ENCODE measurements at regions not wholly inside any gene's neighbourhood (a gene's known extent, or its start where the extent isn't known, plus 50 kb on each side); places are given as distances from the start of the nearest gene placed in this dataset.

GRCh38 chr13:58397596-58398387, 766.2 kb downstream of the PCDH17 start:
- H2AFZ ChIP-seq: no peak overlapping the region
- H3K36me3 ChIP-seq (ENCODE audit: low read depth): no peaks in the 10 kb centered on the region
- H3K27me3 ChIP-seq (ENCODE audit: insufficient read depth, low read depth): no peaks in the 10 kb centered on the region
- no peak for TF ChIP-seq EZH2 (IDR thresholded peaks at IDR 0.05; ENCODE audit: low read depth)
- TF ChIP-seq, protein P1, sequence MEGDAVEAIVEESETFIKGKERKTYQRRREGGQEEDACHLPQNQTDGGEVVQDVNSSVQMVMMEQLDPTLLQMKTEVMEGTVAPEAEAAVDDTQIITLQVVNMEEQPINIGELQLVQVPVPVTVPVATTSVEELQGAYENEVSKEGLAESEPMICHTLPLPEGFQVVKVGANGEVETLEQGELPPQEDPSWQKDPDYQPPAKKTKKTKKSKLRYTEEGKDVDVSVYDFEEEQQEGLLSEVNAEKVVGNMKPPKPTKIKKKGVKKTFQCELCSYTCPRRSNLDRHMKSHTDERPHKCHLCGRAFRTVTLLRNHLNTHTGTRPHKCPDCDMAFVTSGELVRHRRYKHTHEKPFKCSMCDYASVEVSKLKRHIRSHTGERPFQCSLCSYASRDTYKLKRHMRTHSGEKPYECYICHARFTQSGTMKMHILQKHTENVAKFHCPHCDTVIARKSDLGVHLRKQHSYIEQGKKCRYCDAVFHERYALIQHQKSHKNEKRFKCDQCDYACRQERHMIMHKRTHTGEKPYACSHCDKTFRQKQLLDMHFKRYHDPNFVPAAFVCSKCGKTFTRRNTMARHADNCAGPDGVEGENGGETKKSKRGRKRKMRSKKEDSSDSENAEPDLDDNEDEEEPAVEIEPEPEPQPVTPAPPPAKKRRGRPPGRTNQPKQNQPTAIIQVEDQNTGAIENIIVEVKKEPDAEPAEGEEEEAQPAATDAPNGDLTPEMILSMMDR (conservative IDR thresholded peaks at IDR 0.05): no peak
- no peaks in the 10 kb centered on the region for H3K4me1 ChIP-seq (replicated peaks; ENCODE audit: insufficient read depth)
- H3K4me3 ChIP-seq: no peak overlapping the region
- intact Hi-C loops (cut with micrococcal nuclease; ENCODE audit: unreplicated experiment): no loop called here
- H3K4me2 ChIP-seq: no peak overlapping the region
- no peak for DNase-seq
- ChIA-PET POLR2A (ENCODE audit: unreplicated experiment) (no interaction called here), CTCF (no interaction called here)
- no peaks in the 10 kb centered on the region for H4K20me1 ChIP-seq (ENCODE audit: insufficient read depth)
- no peaks in the 10 kb centered on the region for H3K9me3 ChIP-seq (ENCODE audit: insufficient read depth, low read depth)
- no peaks in the 10 kb centered on the region for H3K79me2 ChIP-seq (ENCODE audit: low read depth)
- H3F3A ChIP-seq (ENCODE audit: insufficient read depth, low read depth): no peaks in the 10 kb centered on the region
- no peaks in the 10 kb centered on the region; the same call in 1 of the 2 replicates for H3K9me2 ChIP-seq (ENCODE audit: insufficient read depth)
- no TSS peak for BruUV-seq (replicated peaks)
- no peak overlapping the region for H3K27ac ChIP-seq

GRCh38 chr13:58399263-58399662, 767.7 kb downstream of the PCDH17 start:
- ChIA-PET CTCF (no interaction called here), POLR2A (ENCODE audit: unreplicated experiment) (no interaction called here)
- H2AFZ ChIP-seq: no peak overlapping the region
- no peaks in the 10 kb centered on the region; the same call in 1 of the 2 replicates for H3K9me2 ChIP-seq (ENCODE audit: insufficient read depth)
- H3F3A ChIP-seq (ENCODE audit: insufficient read depth, low read depth): no peaks in the 10 kb centered on the region
- no peaks in the 10 kb centered on the region for H3K27me3 ChIP-seq (ENCODE audit: insufficient read depth, low read depth)
- H3K9me3 ChIP-seq (ENCODE audit: insufficient read depth, low read depth): no peaks in the 10 kb centered on the region
- no TSS peak for BruUV-seq (replicated peaks)
- no peaks in the 10 kb centered on the region for H4K20me1 ChIP-seq (ENCODE audit: insufficient read depth)
- H3K4me2 ChIP-seq: no peak overlapping the region
- H3K79me2 ChIP-seq (ENCODE audit: low read depth): no peaks in the 10 kb centered on the region
- H3K4me1 ChIP-seq (replicated peaks; ENCODE audit: insufficient read depth): no peaks in the 10 kb centered on the region
- intact Hi-C loops (cut with micrococcal nuclease; ENCODE audit: unreplicated experiment): no loop called here
- H3K4me3 ChIP-seq: no peak overlapping the region
- H3K27ac ChIP-seq: no peak overlapping the region
- no peak for DNase-seq
- TF ChIP-seq EZH2 (IDR thresholded peaks at IDR 0.05; ENCODE audit: low read depth): no peak
- TF ChIP-seq, protein P1 (conservative IDR thresholded peaks at IDR 0.05): no peak
- no peaks in the 10 kb centered on the region for H3K36me3 ChIP-seq (ENCODE audit: low read depth)

GRCh38 chr13:58406545-58406944, 775.0 kb downstream of the PCDH17 start:
- Histone ChIP-seq H3F3A (ENCODE audit: insufficient read depth, low read depth) (no peaks in the 10 kb centered on the region), H4K20me1 (ENCODE audit: insufficient read depth) (no peaks in the 10 kb centered on the region), H3K4me1 (replicated peaks; ENCODE audit: insufficient read depth) (no peaks in the 10 kb centered on the region), H3K4me2 (no peak overlapping the region), H3K27ac (no peak overlapping the region), H3K9me2 (ENCODE audit: insufficient read depth) (no peaks in the 10 kb centered on the region), H2AFZ (no peak overlapping the region), H3K27me3 (ENCODE audit: insufficient read depth, low read depth) (no peaks in the 10 kb centered on the region), H3K79me2 (ENCODE audit: low read depth) (no peaks in the 10 kb centered on the region), H3K36me3 (ENCODE audit: low read depth) (no peaks in the 10 kb centered on the region), H3K9me3 (ENCODE audit: insufficient read depth, low read depth) (no peaks in the 10 kb centered on the region), H3K4me3 (no peak overlapping the region)
- ChIA-PET POLR2A (ENCODE audit: unreplicated experiment) (no interaction called here), CTCF (no interaction called here)
- no TSS peak for BruUV-seq (replicated peaks)
- intact Hi-C loops (cut with micrococcal nuclease; ENCODE audit: unreplicated experiment): no loop called here
- no peak for DNase-seq
- TF ChIP-seq, protein P1 (conservative IDR thresholded peaks at IDR 0.05): no peak
- no peak for TF ChIP-seq EZH2 (IDR thresholded peaks at IDR 0.05; ENCODE audit: low read depth)
